ENCODE measurements at regions not wholly inside any gene's neighbourhood (a gene's known extent, or its start where the extent isn't known, plus 50 kb on each side); places are given as distances from the start of the nearest gene placed in this dataset.
"Not testable (repeated sequence)": the region's sequence is repeated elsewhere in the genome, so short reads cannot be mapped to it uniquely, and the experiment has no call there.

GRCh38 chr15:101876031-101876430 lies 64.0 kb downstream of the OR4F15 start:
- not testable (repeated sequence) for DNase-seq (ENCODE audit: low read depth in 4 of 4, low spot score in 1 of 4)

GRCh38 chr15:101877649-101878048 lies 65.6 kb downstream of the OR4F15 start:
- not testable (repeated sequence) for DNase-seq (ENCODE audit: low read depth in 4 of 4, low spot score in 1 of 4)

- not testable (repeated sequence) for DNase-seq (ENCODE audit: low read depth in 4 of 4, low spot score in 1 of 4)
Observed at GRCh38 chr15:101912349-101913287, 100.6 kb downstream of the OR4F15 start.

GRCh38 chr15:101924554-101924953 lies 112.6 kb downstream of the OR4F15 start:
- not testable (repeated sequence) for DNase-seq (ENCODE audit: low read depth in 4 of 4, low spot score in 1 of 4)

DNA sequence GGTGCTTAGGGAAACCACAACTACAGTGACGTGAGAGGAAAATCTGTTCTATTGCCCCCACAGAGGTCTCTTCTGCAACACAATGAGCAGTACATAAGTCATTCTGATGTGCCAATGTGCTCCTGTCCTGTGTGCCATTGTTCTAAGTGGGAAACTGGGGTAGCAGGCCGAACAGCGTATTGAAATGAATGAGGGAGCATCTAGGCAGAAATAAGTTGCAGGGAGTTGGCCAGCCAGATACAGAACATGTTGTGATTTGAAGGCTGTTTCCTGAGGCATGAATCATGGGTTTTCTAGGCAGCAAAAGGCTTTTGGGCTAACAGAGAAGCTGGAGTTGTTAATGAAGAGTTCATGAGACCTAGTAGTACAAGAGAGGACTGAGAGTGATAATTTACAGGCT lies 122.5 kb downstream of the OR4F15 start:
- DNase-seq (ENCODE audit: low read depth in 4 of 4, low spot score in 1 of 4), result not testable (repeated sequence)

- not testable (repeated sequence) for DNase-seq (ENCODE audit: low read depth in 4 of 4, low spot score in 1 of 4)
Observed at GRCh38 chr15:101937362-101937761, 125.4 kb downstream of the OR4F15 start.

DNA sequence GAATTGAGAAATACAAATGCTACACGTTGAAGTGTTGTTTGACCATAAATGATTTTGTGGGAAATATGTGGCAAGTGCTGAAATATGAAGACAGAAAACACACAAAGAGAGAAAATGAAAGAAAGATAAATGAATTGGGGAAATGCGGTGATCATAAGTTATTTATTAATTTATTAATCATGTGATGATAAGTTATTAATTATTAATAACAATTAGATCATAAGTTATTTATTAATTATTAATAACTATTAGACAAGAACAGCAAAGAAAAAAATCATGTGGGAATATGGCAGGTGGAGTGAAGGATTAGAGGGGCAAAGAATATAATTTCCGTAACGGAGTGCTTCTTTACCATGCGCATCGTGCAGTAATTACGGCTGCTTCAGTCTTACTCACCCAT lies 126.6 kb downstream of the OR4F15 start:
- not testable (repeated sequence) for DNase-seq (ENCODE audit: low read depth in 4 of 4, low spot score in 1 of 4)

GRCh38 chr15:101945896-101946295 lies 133.9 kb downstream of the OR4F15 start:
- not testable (repeated sequence) for DNase-seq (ENCODE audit: low read depth in 4 of 4, low spot score in 1 of 4)

DNA sequence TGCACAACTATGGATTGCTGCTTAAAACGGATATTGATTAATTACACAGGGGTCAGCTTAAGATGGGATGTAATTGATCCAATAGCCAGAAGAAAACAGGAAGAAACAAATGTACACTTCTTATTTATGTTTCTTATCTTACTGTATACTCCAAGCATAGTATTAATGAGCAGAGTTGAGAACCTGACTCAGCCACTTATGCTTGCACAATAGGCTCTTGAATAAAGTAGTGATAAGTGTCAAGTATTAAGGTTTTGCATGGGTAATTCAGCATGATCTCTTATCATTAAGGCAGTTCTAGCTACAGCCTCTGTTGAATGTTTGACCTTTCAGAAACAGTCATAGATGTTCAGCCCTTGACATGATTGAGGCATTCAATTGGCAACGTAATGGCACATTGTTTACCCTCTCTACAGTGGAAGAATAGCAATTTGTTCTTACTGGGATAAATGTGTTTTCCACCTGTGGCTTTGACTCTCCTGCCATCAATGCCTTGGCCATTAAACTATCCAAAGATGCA lies 136.5 kb downstream of the OR4F15 start:
- not testable (repeated sequence) for DNase-seq (ENCODE audit: low read depth in 4 of 4, low spot score in 1 of 4)

DNA sequence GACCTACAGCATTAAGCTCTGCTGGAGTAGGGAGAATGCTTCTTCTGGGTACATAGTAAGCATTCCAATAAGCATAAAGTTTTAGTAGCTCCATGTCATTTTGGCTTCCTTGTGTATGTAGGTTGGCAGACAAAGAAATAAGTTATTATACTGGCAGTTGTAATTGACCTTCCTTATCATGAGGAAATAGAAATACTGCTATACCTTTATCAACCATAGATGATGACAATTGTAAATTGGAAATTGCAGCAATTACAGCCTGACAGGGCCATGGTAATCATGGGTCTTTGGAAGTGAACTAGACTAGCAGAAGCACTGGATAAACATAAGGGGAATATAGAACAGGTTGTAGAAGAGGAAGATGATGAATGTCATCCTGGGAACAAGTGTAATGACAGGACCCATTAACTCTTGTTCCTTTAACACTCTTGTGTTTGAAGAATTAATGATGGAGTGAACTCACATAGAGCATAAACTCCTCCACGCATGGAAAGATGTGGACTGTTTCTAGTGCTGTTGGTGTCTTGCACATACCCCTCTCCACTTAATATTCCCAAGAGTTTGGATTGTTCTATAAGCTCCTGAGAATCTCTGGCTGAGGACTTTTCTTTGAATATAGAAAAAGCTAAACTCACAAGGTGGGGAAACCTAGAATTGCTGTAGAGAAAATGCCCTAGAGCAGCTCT lies 137.5 kb downstream of the OR4F15 start:
- DNase-seq (ENCODE audit: low read depth in 4 of 4, low spot score in 1 of 4), result not testable (repeated sequence)

DNA sequence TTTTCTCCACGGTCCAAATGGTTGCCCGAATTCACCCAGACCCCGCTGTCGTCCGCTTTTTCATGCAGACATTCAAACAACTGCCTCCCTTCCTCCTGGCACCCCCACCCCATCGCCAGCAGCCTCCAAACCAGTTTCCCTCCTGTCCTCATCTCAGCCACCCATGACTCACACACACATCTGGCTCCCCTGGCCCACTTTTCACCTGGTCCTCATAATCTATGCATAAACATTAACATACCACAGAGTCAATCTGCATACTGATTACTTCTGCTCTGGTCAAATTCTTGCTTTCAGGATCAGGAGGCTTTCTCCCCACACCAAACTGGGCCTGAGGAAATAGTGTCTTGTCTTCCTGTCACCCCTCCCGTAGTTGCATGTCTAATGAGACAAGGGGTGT lies 142.0 kb downstream of the OR4F15 start:
- not testable (repeated sequence) for DNase-seq (ENCODE audit: low read depth in 4 of 4, low spot score in 1 of 4)

DNA sequence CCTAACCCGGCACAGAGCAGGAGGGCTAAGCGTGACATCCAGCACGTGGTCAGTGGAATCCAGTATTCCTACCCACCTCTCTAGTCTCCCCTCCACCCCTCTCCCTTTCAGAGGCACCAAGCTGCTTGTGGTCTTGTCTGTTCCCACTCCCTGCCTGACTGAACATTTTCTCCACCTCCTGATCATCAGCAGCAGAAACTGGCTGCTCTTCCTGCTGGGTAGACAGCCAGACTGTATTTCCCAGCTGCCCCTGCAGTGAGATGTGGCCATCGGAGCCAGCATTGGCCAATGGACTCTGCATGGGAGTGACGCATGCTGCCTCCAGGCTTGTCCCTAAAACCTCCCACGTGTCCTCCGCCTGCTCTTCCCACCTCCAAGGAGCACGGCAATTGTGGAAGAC lies 143.8 kb downstream of the OR4F15 start:
- DNase-seq (ENCODE audit: low read depth in 4 of 4, low spot score in 1 of 4), result not testable (repeated sequence)

GRCh38 chr15:101958656-101959055 lies 146.7 kb downstream of the OR4F15 start:
- not testable (repeated sequence) for DNase-seq (ENCODE audit: low read depth in 4 of 4, low spot score in 1 of 4)

GRCh38 chr15:101961263-101961662 lies 149.3 kb downstream of the OR4F15 start:
- not testable (repeated sequence) for DNase-seq (ENCODE audit: low read depth in 4 of 4, low spot score in 1 of 4)

DNA sequence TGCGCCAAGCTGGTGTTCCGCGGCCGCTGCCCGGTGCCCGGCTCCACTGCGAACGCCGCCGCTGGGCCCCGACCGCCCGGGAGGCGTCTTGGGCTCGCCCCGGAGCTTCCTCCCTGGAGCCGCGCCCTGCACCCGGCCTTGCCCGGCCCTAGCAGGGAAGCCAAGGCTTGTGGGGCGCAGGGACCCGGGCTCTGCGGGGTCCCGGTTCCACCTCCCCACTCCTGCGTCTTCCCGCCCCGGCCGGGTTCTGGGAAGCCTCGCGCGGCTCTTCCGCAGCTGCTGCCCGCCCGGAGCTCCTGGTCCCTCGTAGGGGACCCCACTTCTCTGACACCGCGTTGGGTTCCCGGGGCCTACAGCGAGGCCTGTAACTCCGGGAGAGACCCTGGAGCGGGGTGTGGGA lies 149.8 kb downstream of the OR4F15 start:
- not testable (repeated sequence) for DNase-seq (ENCODE audit: low read depth in 4 of 4, low spot score in 1 of 4)

GRCh38 chr15:101963687-101964086 lies 151.7 kb downstream of the OR4F15 start:
- DNase-seq (ENCODE audit: low read depth in 4 of 4, low spot score in 1 of 4), result not testable (repeated sequence)

DNA sequence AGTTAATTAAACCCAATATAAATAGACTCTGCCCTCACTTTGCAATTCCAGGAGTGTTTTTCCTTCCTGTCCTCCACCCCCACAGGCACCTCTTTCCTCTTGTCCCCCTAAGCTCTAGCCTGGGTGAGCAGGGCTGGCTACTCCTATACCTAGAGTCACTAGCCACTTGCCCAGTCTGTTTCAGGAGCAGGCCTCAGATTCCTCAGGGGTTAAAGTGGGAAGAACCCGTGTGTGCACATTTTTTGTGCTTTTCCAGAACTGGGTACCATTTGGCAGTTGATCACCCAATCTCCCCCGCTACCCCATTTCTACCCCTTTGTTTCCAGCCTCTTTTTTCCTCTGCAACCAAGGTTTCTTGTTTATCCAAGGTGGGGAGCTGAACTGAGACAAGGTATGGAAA lies 153.4 kb downstream of the OR4F15 start:
- not testable (repeated sequence) for DNase-seq (ENCODE audit: low read depth in 4 of 4, low spot score in 1 of 4)

- not testable (repeated sequence) for DNase-seq (ENCODE audit: low read depth in 4 of 4, low spot score in 1 of 4)
Observed at GRCh38 chr15:101965860-101966259, 153.9 kb downstream of the OR4F15 start.

DNA sequence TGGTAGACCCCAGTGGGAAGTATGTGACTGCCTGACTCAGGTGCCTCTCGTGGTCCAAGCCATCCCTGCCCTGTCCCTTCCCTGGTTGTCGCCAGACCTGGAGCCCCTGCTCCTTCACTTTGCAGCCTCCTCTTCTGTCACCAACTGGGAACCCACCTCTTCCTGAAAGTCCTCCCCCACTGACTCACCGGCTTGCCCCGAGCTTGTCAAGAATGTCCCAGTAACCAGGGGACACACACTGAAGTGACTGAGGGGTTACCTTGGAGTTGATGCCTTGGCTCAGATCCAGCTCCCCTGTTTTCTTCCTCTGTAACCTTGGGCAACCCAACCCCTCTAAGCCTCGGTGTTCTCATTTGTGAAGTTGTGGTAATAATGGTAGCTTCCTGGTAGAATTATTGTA lies 155.4 kb downstream of the OR4F15 start:
- not testable (repeated sequence) for DNase-seq (ENCODE audit: low read depth in 4 of 4, low spot score in 1 of 4)

DNA sequence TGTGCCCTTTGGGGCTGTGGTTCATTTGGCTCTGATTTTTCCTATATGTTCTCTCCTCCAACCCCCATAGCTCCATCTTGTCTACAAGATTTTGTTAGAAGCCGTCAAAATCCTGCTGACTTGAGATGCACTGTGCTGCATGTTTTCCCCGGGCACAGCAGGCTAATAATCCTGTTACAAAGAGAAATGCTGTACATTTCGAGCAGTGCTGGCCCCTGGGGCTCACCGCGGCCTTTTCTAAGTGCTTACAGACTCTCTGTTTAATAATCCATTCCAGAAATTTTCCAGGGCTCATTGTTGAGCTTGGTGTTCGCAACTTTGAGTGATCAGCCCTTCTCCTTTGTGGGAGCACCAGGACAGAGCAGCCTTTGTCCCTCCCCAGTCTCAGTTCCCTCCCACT lies 158.6 kb downstream of the OR4F15 start:
- DNase-seq (ENCODE audit: low read depth in 4 of 4, low spot score in 1 of 4), result not testable (repeated sequence)

DNA sequence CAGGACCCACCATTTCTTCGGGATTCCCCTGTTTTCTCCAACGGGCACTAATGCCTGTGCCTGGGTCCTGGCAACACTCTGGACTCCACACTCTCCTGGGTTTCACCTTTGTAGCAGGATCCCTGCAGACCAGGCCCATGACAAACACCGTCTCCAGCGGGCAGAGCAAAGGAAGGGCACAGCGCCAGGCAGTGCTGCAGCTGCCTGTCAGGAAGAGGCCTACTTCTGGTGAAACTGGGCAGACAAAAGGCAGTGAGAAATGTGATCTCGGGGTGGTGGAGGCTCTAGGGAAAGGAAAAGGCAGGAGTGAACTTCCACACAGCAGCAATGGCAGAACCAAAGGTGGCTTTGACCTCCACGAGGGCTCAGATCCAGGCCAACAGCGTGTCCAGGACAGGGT lies 165.3 kb downstream of the OR4F15 start:
- not testable (repeated sequence) for DNase-seq (ENCODE audit: low read depth in 4 of 4, low spot score in 1 of 4)
